H9 (cell line): ENCODE measurements at regions not wholly inside any gene's neighbourhood (a gene's known extent, or its start where the extent isn't known, plus 50 kb on each side); places are given as distances from the start of the nearest gene placed in this dataset.

Source experiments
- DNase-seq: peaks from one replicate; pipeline ENCODE4 v3.0.0-alpha.2; 2017
- H2AFZ ChIP-seq: one replicate; pipeline ENCODE4 v1.6.1; 2013; ENCODE audit warnings: mild to moderate bottlenecking, low read length, control low read depth, moderate library complexity
- H2AK5ac ChIP-seq: 2 replicates; pipeline ENCODE4 v1.6.1; 2013; ENCODE audit warnings: low read length, control low read depth, mixed read lengths; ENCODE audit not compliant: insufficient read length
- H2BK120ac ChIP-seq: one replicate; pipeline ENCODE4 v1.6.1; 2013; ENCODE audit warnings: low read depth, mild to moderate bottlenecking, low read length, control low read depth, inconsistent platforms; ENCODE audit not compliant: poor library complexity, severe bottlenecking
- H2BK12ac ChIP-seq: 2 replicates; pipeline ENCODE4 v1.6.1; 2013; ENCODE audit warnings: low read length, control low read depth, mixed read lengths, low read depth; ENCODE audit not compliant: insufficient read length
- H2BK15ac ChIP-seq: 2 replicates; pipeline ENCODE4 v1.6.1; 2013; ENCODE audit warnings: low read depth, low read length, control low read depth
- H2BK20ac ChIP-seq: one replicate; pipeline ENCODE4 v1.6.1; 2013; ENCODE audit warnings: low read depth, mild to moderate bottlenecking, low read length, control low read depth, inconsistent platforms; ENCODE audit not compliant: poor library complexity, severe bottlenecking
- H2BK5ac ChIP-seq: 2 replicates; pipeline ENCODE4 v1.6.1; 2013; ENCODE audit warnings: low read length, control low read depth, mixed read lengths; ENCODE audit not compliant: insufficient read length
- H3K14ac ChIP-seq: 2 replicates; pipeline ENCODE4 v1.6.1; 2013; ENCODE audit warnings: low read length, control low read depth; ENCODE audit not compliant: insufficient read depth
- H3K18ac ChIP-seq: 2 replicates; pipeline ENCODE4 v1.6.1; 2013; ENCODE audit warnings: low read depth, mild to moderate bottlenecking, mixed read lengths, low read length, control low read depth; ENCODE audit not compliant: insufficient read length
- H3K23ac ChIP-seq: 2 replicates; pipeline ENCODE4 v1.6.1; 2013; ENCODE audit warnings: low read length, control low read depth, mixed read lengths, low read depth; ENCODE audit not compliant: insufficient read length
- H3K23me2 ChIP-seq: 2 replicates; pipeline ENCODE4 v1.6.1; 2013; ENCODE audit warnings: low read depth, mild to moderate bottlenecking, mixed read lengths, low read length, control low read depth; ENCODE audit not compliant: insufficient read length, poor library complexity, severe bottlenecking
- H3K27ac ChIP-seq: 2 replicates; pipeline ENCODE4 v1.5.1; 2013; ENCODE audit warnings: low read length, control low read depth, mixed read lengths, low read depth; ENCODE audit not compliant: insufficient read length
- H3K27me3 ChIP-seq: 2 replicates; pipeline ENCODE4 v1.6.1; 2013; ENCODE audit warnings: low read length, control low read depth, inconsistent platforms; ENCODE audit not compliant: insufficient read depth
- H3K4ac ChIP-seq: 2 replicates; pipeline ENCODE4 v1.6.1; 2013; ENCODE audit warnings: low read depth, mild to moderate bottlenecking, control low read depth, inconsistent platforms, low read length, moderate library complexity
- H3K4me1 ChIP-seq: 2 replicates; pipeline ENCODE4 v1.6.1; 2013; ENCODE audit warnings: low read length, control low read depth, inconsistent platforms; ENCODE audit not compliant: insufficient read depth
- H3K4me2 ChIP-seq: 2 replicates; pipeline ENCODE4 v1.6.1; 2013; ENCODE audit warnings: low read length, control low read depth, mixed read lengths; ENCODE audit not compliant: insufficient read length, insufficient read depth
- H3K56ac ChIP-seq: 2 replicates; pipeline ENCODE4 v1.6.1; 2013; ENCODE audit warnings: low read depth, mild to moderate bottlenecking, mixed read lengths, low read length, control low read depth; ENCODE audit not compliant: insufficient read length
- H3K79me1 ChIP-seq: 2 replicates; pipeline ENCODE4 v1.6.1; 2013; ENCODE audit warnings: low read depth, mild to moderate bottlenecking, moderate library complexity, low read length, control low read depth, inconsistent platforms; ENCODE audit not compliant: insufficient read depth, poor library complexity, severe bottlenecking
- H3K79me2 ChIP-seq: 2 replicates; pipeline ENCODE4 v1.6.1; 2013; ENCODE audit warnings: low read length, control low read depth, inconsistent platforms; ENCODE audit not compliant: insufficient read depth
- H3K9ac ChIP-seq: 2 replicates; pipeline ENCODE4 v1.6.1; 2013; ENCODE audit warnings: low read length, control low read depth, mixed read lengths; ENCODE audit not compliant: insufficient read length; ENCODE audit errors: extremely low read depth
- H3K9me3 ChIP-seq: one replicate; pipeline ENCODE4 v1.6.1; 2013; ENCODE audit warnings: low read depth, low read length, inconsistent platforms; ENCODE audit not compliant: control insufficient read depth
- H3T11ph ChIP-seq: one replicate; pipeline ENCODE4 v1.6.1; 2013; ENCODE audit warnings: mild to moderate bottlenecking, low read length, control low read depth, inconsistent platforms
- H4K20me1 ChIP-seq: one replicate; pipeline ENCODE4 v1.6.1; 2013; ENCODE audit not compliant: control insufficient read depth, insufficient read length, insufficient read depth
- H4K5ac ChIP-seq: 2 replicates; pipeline ENCODE4 v1.6.1; 2013; ENCODE audit warnings: low read depth, mild to moderate bottlenecking, mixed read lengths, low read length, control low read depth; ENCODE audit not compliant: insufficient read length
- H4K8ac ChIP-seq: replicated peaks from 2 replicates; pipeline ENCODE4 v1.6.1; 2013; ENCODE audit warnings: low read length, control low read depth, mixed read lengths, low read depth; ENCODE audit not compliant: insufficient read length
- H4K91ac ChIP-seq: 2 replicates; pipeline ENCODE4 v1.6.1; 2013; ENCODE audit warnings: low read depth, mild to moderate bottlenecking, moderate library complexity, mixed read lengths, low read length, control low read depth; ENCODE audit not compliant: insufficient read length
- H3K27ac Mint-ChIP-seq, 3 experiments: 2 replicates in 2 of 3; 3 replicates in 1 of 3; pipeline ENCODE4 v1.8.0; 2020 to 2021; ENCODE audit warnings: mixed read lengths in 3 of 3, mild to moderate bottlenecking in 1 of 3, moderate library complexity in 1 of 3
- H3K27me3 Mint-ChIP-seq: 2 replicates; pipeline ENCODE4 v1.8.0; 2021; ENCODE audit warnings: low read depth, mild to moderate bottlenecking, moderate library complexity, mixed read lengths
- H3K36me3 Mint-ChIP-seq, 3 experiments: 2 replicates in 2 of 3; 3 replicates in 1 of 3; pipeline ENCODE4 v1.8.0; 2020 to 2021; ENCODE audit warnings: low read depth in 3 of 3, mixed read lengths in 3 of 3; ENCODE audit not compliant: insufficient read depth in 1 of 3
- H3K4me1 Mint-ChIP-seq, 2 experiments: 2 replicates each; pipeline ENCODE4 v1.8.0; 2020; ENCODE audit warnings: mixed read lengths in 2 of 2
- H3K4me3 Mint-ChIP-seq, 2 experiments: 2 replicates in 1 of 2; 3 replicates in 1 of 2; pipeline ENCODE4 v1.8.0; 2020 to 2021; ENCODE audit warnings: mild to moderate bottlenecking in 2 of 2, mixed read lengths in 2 of 2, moderate library complexity in 1 of 2
- H3K9me3 Mint-ChIP-seq, 2 experiments: 2 replicates in 1 of 2; 3 replicates in 1 of 2; pipeline ENCODE4 v1.8.0; 2020; ENCODE audit warnings: mild to moderate bottlenecking in 2 of 2, mixed read lengths in 2 of 2, moderate library complexity in 1 of 2
- CTCF ChIP-seq: fragments of 200-600 bp; sonication (generic); conservative IDR thresholded peaks from 3 replicates; pipeline ENCODE4 v1.8.0; 2021; ENCODE audit warnings: antibody characterized with exemption, mild to moderate bottlenecking
- WGBS: extraction: QIAGEN DNeasy Blood & Tissue Kit; methylation state at CpG from one replicate; pipeline ENCODE4 v1.1.7; 2013; ENCODE audit warnings: missing lambda C conversion rate, low lambda C conversion rate, mixed read lengths; ENCODE audit not compliant: insufficient read length; ENCODE audit errors: extremely low coverage; 5-methylcytosine and 5-hydroxymethylcytosine counted together

GRCh38 chr4:157932936-157933335, 239.9 kb downstream of the GASK1B start:
- Mint-ChIP-seq H3K36me3 (0 out of 7 replicates have a peak, but pooled peaks cover 0 to 2% (median 0%) of the 10 kb centered on the region in 3 experiments), H3K4me3 (no peak overlapping the region), H3K27me3 (no peaks in the 10 kb centered on the region), H3K4me1 (no peaks in the 10 kb centered on the region), H3K9me3 (peaks cover 0 to 5% of the 10 kb centered on the region in 2 experiments; a peak in 4 of 5 replicates), H3K27ac (no peak overlapping the region)
- Histone ChIP-seq H4K8ac (no peak overlapping the region), H3K4me2 (no peak overlapping the region), H3K27ac (no peak overlapping the region), H3K23ac (no peak overlapping the region), H2AFZ (no peak overlapping the region), H3K14ac (no peak overlapping the region), H3K56ac (no peak overlapping the region), H2BK5ac (no peak overlapping the region), H3K4me1 (no peaks in the 10 kb centered on the region), H3T11ph (no peak overlapping the region), H2AK5ac (no peak overlapping the region), H2BK120ac (no peak overlapping the region), H3K18ac (no peak overlapping the region), H3K79me1 (no peaks in the 10 kb centered on the region), H2BK12ac (no peak overlapping the region), H3K27me3 (no peaks in the 10 kb centered on the region), H4K91ac (no peak overlapping the region), H2BK20ac (no peak overlapping the region), H2BK15ac (no peak overlapping the region), H4K5ac (no peak overlapping the region), H4K20me1 (no peaks in the 10 kb centered on the region), H3K9ac (no peak overlapping the region), H3K79me2 (no peaks in the 10 kb centered on the region), H3K4ac (no peak overlapping the region), H3K23me2 (no peaks in the 10 kb centered on the region), H3K9me3 (no peaks in the 10 kb centered on the region)
- no CpG with 5 or more reads among the region's 1 CpG for WGBS
- DNase-seq, result no peak
- TF ChIP-seq CTCF, result no peak
